ENCODE measurements at regions not wholly inside any gene's neighbourhood (a gene's known extent, or its start where the extent isn't known, plus 50 kb on each side); places are given as distances from the start of the nearest gene placed in this dataset.

- peak; percentile 77 for DNase-seq (ENCODE audit: low read depth)
Measured at GRCh38 chr10:31754803-31755624, 173.6 kb downstream of the ARHGAP12 start.

DNA sequence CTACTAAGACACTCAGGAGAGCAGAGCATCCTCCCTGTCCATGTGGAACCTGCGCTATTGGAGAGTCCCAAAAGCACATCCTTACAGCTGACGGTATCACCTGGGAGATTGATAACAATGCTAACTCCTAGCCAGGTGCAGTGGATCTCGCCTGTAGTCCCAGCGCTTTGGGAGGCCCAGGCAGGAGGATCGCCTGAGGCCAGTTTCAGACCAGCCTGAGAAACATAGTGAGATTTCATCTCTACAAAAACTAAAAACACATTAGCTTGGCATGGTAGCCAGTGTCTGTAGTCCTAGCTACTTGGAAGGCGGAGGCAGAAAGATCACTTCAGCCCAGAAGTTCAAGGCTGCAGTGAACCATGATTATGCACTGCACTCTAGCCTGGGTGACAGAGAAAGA lies 174.9 kb downstream of the ARHGAP12 start:
- DNase-seq (ENCODE audit: low read depth) = no peak

DNA sequence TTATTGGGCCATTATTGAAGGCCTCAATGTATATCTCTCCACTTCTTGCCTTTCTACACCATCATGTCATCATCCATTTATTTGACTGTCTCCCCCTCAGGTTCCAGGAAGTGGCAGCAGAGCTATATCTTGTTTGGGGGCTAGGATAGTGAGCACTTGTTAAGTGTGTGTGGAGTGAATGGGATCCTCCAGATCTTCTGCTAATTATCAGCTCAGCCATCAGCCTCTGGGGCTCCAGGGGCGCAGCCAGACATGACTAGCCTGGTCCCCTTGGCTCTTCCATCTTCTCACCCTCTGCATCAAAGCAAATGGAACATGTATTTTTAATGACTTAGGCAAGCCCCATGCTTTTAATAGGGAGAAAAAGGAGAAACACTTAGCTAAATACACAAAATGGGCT lies 176.5 kb downstream of the ARHGAP12 start:
- DNase-seq (ENCODE audit: low read depth) = no peak

- DNase-seq (ENCODE audit: low read depth) = no peak
Measured at GRCh38 chr10:31751738-31752080, 176.9 kb downstream of the ARHGAP12 start.

DNA sequence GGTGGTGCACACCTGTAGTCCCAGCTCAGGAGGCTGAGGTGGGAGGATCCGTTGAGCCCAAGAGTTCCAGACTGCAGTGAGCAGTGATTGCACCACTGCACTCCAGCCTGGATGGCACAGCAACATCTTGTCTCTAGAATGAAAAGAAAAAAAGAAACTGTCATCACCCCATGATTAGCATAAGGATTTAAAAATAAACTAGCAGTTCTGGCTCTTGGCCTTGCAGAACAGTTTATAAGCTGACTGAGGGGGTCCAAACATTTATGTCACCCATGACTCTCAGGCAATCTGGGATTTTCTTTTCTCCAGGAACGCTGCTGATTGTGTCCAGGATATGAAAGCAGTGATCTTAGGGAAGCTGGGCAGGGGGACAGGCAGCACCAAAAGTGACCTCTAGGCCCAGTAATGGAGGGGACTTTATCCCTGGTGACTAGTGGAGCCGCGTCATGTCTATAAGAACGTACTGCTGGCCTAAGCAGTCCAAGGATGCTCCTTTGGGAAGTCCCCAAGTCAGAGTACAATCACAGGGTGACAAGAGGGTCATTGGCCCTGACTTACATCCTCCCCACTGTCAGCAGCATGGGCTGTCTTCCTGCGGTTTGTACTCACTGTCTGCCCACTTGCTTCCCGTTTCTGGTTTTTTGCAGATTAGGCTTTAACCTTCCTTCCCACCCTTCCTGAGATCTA lies 177.4 kb downstream of the ARHGAP12 start:
- no peak for DNase-seq (ENCODE audit: low read depth)

DNA sequence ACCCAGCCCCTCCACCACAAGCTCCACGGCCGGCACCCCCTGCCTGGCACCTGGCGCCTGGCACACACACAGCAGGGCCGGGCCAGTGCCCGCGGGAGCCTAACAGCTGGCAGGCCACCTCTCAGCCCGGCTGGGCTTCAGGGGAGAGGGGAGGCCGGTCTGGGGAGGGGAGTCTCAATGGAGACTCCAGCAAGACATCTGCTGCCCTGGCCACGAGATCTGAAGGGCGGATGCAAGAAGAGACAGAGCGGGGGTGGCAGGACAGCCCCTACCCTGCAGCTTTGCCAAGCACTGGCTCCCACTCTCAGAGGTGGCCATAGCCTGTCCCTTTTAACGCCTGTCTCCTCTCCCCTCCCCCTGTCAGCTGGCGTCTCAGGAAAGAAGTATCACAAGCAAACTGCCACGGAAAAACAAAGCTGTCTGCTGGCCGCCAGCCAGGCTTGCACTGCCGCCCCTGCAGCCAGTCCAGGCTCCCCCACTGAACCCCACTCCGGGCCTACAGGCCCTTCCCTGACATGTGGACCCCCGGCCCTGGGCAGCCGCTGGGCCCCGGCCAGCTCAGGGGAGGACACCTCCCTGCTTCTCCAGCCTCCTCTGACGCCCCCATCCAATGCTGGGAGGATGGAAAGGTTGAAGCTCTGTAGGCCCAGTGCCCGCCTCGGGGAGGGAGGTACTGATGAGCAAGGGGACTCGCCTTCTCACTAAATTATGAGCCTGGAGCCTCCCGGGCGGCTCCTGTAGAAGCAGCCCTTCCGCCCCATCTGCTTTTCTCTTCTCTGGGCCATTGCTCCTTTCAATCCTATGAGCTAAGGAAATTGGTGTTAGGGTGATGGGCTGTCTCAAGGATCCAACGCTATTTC lies 178.4 kb downstream of the ARHGAP12 start:
- peak; percentile 43 for DNase-seq (ENCODE audit: low read depth)

DNA sequence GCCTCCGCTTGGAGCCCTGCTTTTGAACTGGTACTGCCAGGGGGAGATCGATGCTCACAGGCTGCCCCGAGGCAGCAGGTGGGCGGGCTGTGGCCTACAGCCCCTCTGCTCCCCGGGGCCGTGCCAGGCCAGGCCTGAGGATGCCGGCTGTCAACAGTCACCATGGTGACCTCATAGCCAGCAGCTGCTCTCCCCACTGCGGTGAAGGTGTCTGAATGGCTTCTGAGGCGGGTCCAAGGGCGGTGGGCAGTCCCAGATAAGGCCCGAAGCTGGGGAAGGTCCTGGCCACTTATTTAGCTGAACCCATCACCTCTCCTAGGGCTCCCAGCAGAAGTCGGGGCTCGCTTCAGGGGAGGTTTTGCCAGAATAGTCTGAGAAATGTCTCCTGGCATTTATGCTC lies 179.3 kb downstream of the ARHGAP12 start:
- peak; percentile 27 for DNase-seq (ENCODE audit: low read depth)

DNA sequence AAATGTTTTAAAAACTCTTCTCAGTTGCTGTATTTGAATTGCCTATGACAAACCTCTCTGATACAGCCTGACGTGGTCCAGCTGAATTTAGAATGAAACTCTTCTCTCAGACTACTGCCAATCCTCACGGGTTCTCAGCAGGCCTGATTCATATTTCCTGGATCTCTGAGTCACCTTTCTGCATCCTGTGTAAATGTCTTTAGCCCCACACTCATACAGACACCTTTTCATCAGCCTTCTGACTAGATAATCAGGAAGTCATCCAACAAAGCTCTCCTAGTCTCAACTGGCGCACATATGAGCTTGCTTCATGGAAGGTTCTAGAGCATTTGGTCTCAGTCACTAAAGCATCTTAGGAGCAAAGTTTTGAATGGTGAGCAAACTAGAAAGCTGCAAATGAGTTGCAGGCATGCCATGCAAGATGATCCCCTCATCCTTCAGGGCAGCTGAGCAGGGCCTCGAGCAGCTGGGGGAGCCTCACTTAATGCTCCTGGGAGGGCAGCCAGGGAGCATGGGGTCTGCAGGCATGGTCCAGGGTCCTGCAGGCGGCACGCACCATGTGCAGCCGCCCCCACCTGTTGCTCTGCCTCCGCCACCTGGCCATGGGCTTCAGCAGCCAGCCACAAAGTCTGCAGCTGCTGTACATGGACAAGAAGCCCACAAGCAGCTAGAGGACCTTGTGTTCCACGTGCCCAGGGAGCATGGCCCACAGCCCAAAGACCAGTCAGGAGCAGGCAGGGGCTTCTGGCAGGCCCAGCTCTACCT lies 182.8 kb downstream of the ARHGAP12 start:
- peak; percentile 96 for DNase-seq (ENCODE audit: low read depth)

GRCh38 chr10:31744025-31744424 lies 184.6 kb downstream of the ARHGAP12 start:
- no peak for DNase-seq (ENCODE audit: low read depth)

- no peak for DNase-seq (ENCODE audit: low read depth)
Measured at GRCh38 chr10:31742255-31742654, 186.4 kb downstream of the ARHGAP12 start.

DNA sequence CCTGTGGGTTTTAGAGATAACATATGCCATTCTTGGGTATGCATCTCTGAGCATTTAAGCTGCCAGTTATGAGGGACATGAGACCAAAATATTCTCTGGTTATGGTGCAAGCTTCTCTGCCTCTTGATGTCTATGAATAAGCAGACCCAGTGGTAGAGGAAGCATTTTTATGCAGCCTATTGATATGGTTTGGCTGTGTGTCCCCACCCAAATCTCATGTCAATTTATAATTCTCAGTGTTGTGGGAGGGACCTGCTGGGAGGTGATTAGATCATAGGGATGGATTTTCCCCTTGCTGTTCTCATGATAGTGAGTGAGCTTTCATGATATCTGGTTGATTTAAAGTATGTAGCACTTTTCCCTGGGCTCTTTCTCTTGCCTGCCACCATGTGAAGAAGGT lies 187.2 kb downstream of the ARHGAP12 start:
- DNase-seq (ENCODE audit: low read depth) = no peak

- peak; percentile 98 for DNase-seq (ENCODE audit: low read depth)
Measured at GRCh38 chr10:31739711-31740110, 188.9 kb downstream of the ARHGAP12 start.

GRCh38 chr10:31739146-31739545 lies 189.5 kb downstream of the ARHGAP12 start:
- no peak for DNase-seq (ENCODE audit: low read depth)

- DNase-seq (ENCODE audit: low read depth) = no peak
Measured at GRCh38 chr10:31731711-31732110, 196.9 kb downstream of the ARHGAP12 start.

GRCh38 chr10:31730776-31731175 lies 197.9 kb downstream of the ARHGAP12 start:
- no peak for DNase-seq (ENCODE audit: low read depth)

- DNase-seq (ENCODE audit: low read depth) = no peak
Measured at GRCh38 chr10:31728698-31729224, 199.9 kb downstream of the ARHGAP12 start.

GRCh38 chr10:31725436-31725835 lies 203.2 kb downstream of the ARHGAP12 start:
- DNase-seq (ENCODE audit: low read depth) = no peak

GRCh38 chr10:31724296-31724695 lies 204.3 kb downstream of the ARHGAP12 start:
- no peak for DNase-seq (ENCODE audit: low read depth)

- DNase-seq (ENCODE audit: low read depth) = peak; percentile 76
Measured at GRCh38 chr10:31723106-31723750, 205.4 kb downstream of the ARHGAP12 start.

GRCh38 chr10:31721096-31721495 lies 207.5 kb downstream of the ARHGAP12 start:
- DNase-seq (ENCODE audit: low read depth) = no peak

- no peak for DNase-seq (ENCODE audit: low read depth)
Measured at GRCh38 chr10:31720546-31720945, 208.1 kb downstream of the ARHGAP12 start.

Data from EH (cell line).